ENCODE measurements at regions not wholly inside any gene's neighbourhood (a gene's known extent, or its start where the extent isn't known, plus 50 kb on each side); places are given as distances from the start of the nearest gene placed in this dataset.

DNA sequence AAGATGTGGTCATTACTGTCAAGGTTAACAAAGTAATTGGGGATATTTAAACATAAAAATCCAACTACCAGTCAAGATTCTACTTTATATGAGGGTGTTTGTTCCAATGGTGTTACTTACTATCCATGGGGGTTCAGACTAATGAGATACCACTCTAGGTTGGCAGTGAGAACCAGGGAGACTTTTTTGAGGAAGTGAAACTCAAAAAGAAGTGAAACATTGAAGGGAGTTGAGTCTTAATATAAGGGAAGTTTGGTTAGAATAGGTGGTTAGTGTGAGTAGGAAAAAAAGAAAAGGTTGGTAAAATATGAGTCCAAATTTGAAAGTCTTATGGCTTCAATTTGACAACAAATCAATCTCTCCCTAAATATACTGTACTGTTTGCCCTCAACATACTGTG is 123.6 kb upstream of the ANK3 start:
- no peak for DNase-seq
- Histone ChIP-seq H3K4me3 (ENCODE audit: low read length) (no peak overlapping the region), H3K4me1 (ENCODE audit: insufficient read depth, low read length) (no peaks in the 10 kb centered on the region), H3K9me3 (ENCODE audit: control insufficient read depth in 1 of 2, insufficient read depth in 1 of 2, low read length in 2 of 2) (no peaks in the 10 kb centered on the region), H3K27ac (ENCODE audit: low read depth in 1 of 2, low read length in 2 of 2) (no peak overlapping the region), H3K36me3 (ENCODE audit: insufficient read depth, low read length) (no peaks in the 10 kb centered on the region), H3K27me3 (ENCODE audit: control insufficient read depth in 1 of 2, insufficient read depth in 2 of 2, low read length in 2 of 2) (no peaks in the 10 kb centered on the region)
- H3K9me3 Mint-ChIP-seq: no peaks in the 10 kb centered on the region
- H3K27me3 Mint-ChIP-seq: no peaks in the 10 kb centered on the region
- ChIA-PET CTCF (no interaction called here), POLR2A (no interaction called here)
- H3K36me3 Mint-ChIP-seq (ENCODE audit: low read depth): peaks cover 15% of the 10 kb centered on the region
- ATAC-seq (ENCODE audit: poor library complexity): no peak
- peaks cover 29% of the 10 kb centered on the region for H3K4me1 Mint-ChIP-seq (ENCODE audit: low read depth)
- intact Hi-C loops (cut with DNase I, micrococcal nuclease): no loop called here
- no peak for TF ChIP-seq CTCF (IDR thresholded peaks at IDR 0.05)
- H3K4me3 Mint-ChIP-seq: no peak overlapping the region
- H3K27ac Mint-ChIP-seq: no peak overlapping the region

DNA sequence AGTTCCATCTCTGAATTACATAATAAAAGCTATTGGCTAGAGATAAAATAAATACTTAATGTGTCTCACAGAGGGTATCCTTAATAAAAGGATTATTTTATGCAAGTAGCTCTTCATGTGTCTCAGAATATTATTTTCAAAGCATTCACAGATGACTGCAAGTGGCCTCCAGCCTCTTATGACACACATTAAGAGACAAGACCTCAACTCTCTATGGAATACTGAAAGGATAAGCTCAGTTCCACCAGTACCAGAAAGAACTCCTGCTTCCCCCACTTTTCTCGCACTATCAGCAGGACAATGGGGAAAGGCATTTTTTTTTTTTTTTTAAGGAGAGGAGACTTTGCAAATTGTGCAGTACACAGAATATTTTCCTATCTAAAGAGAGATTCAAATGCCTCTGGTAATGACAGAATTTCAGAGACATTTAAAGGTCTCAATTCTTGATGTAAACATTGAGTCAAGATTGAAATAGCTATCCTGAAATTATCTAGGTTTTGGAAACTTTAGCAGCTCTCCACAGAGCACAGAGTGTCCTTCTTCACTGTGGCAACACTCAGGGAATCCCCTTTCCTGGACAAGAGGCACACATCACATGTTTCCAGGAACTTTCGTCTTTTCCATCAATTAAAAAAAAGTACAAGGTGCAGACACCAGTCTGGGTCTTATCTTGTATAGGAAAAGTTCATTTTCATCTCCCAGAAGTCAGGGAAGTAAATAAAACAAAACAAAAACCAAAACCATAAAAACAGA is 122.0 kb upstream of the ANK3 start:
- no peak for TF ChIP-seq CTCF (IDR thresholded peaks at IDR 0.05)
- DNase-seq (no peak), ATAC-seq (ENCODE audit: poor library complexity) (no peak)
- Histone ChIP-seq H3K4me1 (ENCODE audit: insufficient read depth, low read length) (no peaks in the 10 kb centered on the region), H3K4me3 (ENCODE audit: low read length) (no peak overlapping the region), H3K27ac (ENCODE audit: low read depth in 1 of 2, low read length in 2 of 2) (no peak overlapping the region), H3K9me3 (ENCODE audit: control insufficient read depth in 1 of 2, insufficient read depth in 1 of 2, low read length in 2 of 2) (no peaks in the 10 kb centered on the region), H3K27me3 (ENCODE audit: control insufficient read depth in 1 of 2, insufficient read depth in 2 of 2, low read length in 2 of 2) (no peaks in the 10 kb centered on the region), H3K36me3 (ENCODE audit: insufficient read depth, low read length) (no peaks in the 10 kb centered on the region)
- H3K4me3 Mint-ChIP-seq: no peak overlapping the region
- H3K36me3 Mint-ChIP-seq (ENCODE audit: low read depth): peaks cover 15% of the 10 kb centered on the region
- no peaks in the 10 kb centered on the region for H3K27me3 Mint-ChIP-seq
- ChIA-PET POLR2A (no interaction called here), CTCF (no interaction called here)
- intact Hi-C loops (cut with DNase I, micrococcal nuclease): no loop called here
- H3K27ac Mint-ChIP-seq: no peak overlapping the region
- H3K9me3 Mint-ChIP-seq: no peaks in the 10 kb centered on the region
- peaks cover 27% of the 10 kb centered on the region for H3K4me1 Mint-ChIP-seq (ENCODE audit: low read depth)

GRCh38 chr10:60508831-60509230 is 119.2 kb upstream of the ANK3 start:
- Histone ChIP-seq H3K27me3 (ENCODE audit: control insufficient read depth in 1 of 2, insufficient read depth in 2 of 2, low read length in 2 of 2) (no peaks in the 10 kb centered on the region), H3K9me3 (ENCODE audit: control insufficient read depth in 1 of 2, insufficient read depth in 1 of 2, low read length in 2 of 2) (no peaks in the 10 kb centered on the region), H3K4me3 (ENCODE audit: low read length) (no peak overlapping the region), H3K27ac (ENCODE audit: low read depth in 1 of 2, low read length in 2 of 2) (no peak overlapping the region), H3K36me3 (ENCODE audit: insufficient read depth, low read length) (no peaks in the 10 kb centered on the region), H3K4me1 (ENCODE audit: insufficient read depth, low read length) (no peaks in the 10 kb centered on the region)
- POLR2A ChIA-PET: no interaction called here
- Mint-ChIP-seq H3K4me1 (ENCODE audit: low read depth) (peaks cover 21% of the 10 kb centered on the region), H3K4me3 (no peak overlapping the region), H3K9me3 (no peaks in the 10 kb centered on the region), H3K27ac (no peak overlapping the region), H3K27me3 (no peaks in the 10 kb centered on the region), H3K36me3 (ENCODE audit: low read depth) (peaks cover 19% of the 10 kb centered on the region)
- TF ChIP-seq CTCF (IDR thresholded peaks at IDR 0.05): no peak
- CTCF ChIA-PET: no interaction called here
- intact Hi-C loops (cut with DNase I, micrococcal nuclease): no loop called here
- ATAC-seq (ENCODE audit: poor library complexity) (no peak), DNase-seq (no peak)
